ENCODE measurements at regions not wholly inside any gene's neighbourhood (a gene's known extent, or its start where the extent isn't known, plus 50 kb on each side); places are given as distances from the start of the nearest gene placed in this dataset.

DNA sequence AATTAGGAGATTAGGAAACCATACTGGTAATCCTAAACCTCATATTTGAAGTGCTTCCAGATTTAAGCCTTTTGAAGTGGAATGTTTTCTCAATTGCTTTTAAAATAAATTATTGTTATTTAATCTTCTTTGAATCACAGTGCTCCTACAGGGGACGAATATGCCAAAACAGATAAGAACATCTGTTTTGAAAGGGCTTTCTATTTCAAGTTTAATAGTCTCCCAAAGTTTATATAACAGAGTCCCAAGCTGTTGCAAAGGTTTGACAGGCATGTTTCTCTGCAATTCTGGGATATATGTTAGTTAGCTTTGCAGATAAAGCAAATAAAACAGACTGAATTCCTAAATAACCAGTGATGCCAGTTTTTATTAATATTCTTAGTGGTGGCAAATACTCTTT is 803.7 kb downstream of the TLE4 start:
- no peak overlapping the region for H3K4me3 ChIP-seq (ENCODE audit: low read depth, low read length)
- TF ChIP-seq, protein P1, sequence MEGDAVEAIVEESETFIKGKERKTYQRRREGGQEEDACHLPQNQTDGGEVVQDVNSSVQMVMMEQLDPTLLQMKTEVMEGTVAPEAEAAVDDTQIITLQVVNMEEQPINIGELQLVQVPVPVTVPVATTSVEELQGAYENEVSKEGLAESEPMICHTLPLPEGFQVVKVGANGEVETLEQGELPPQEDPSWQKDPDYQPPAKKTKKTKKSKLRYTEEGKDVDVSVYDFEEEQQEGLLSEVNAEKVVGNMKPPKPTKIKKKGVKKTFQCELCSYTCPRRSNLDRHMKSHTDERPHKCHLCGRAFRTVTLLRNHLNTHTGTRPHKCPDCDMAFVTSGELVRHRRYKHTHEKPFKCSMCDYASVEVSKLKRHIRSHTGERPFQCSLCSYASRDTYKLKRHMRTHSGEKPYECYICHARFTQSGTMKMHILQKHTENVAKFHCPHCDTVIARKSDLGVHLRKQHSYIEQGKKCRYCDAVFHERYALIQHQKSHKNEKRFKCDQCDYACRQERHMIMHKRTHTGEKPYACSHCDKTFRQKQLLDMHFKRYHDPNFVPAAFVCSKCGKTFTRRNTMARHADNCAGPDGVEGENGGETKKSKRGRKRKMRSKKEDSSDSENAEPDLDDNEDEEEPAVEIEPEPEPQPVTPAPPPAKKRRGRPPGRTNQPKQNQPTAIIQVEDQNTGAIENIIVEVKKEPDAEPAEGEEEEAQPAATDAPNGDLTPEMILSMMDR (IDR thresholded peaks at IDR 0.05; ENCODE audit: control insufficient read depth, extremely low read depth, insufficient read depth): no peak

DNA sequence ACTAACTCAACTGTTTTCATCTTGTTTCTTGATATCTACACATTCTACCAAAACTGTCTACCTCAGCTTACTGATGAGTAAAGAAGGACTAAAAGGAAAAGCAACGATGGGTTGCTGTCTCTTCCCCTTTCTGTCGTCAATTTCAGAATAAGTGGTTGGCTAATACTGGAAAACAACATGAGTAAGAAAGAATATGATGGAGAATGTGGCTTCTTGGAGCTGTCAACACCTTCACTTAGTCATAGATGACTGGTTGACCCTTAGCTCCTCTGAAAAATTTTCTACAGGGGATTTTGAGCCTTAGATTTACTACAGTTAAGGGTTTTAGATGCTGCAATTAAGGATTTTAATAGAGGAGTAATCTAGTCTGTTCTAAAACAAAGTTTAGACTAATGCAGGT is 797.9 kb downstream of the TLE4 start:
- TF ChIP-seq, protein P1 (IDR thresholded peaks at IDR 0.05; ENCODE audit: control insufficient read depth, extremely low read depth, insufficient read depth): no peak
- no peak for DNase-seq (ENCODE audit: low read depth)
- no peak overlapping the region for H3K4me3 ChIP-seq (ENCODE audit: low read depth, low read length)

More for the DNA sequence above, 803.7 kb downstream of the TLE4 start:
- DNase-seq (ENCODE audit: low read depth): peak; percentile 58

GRCh38 chr9:80366626-80367025 is 794.9 kb downstream of the TLE4 start:
- H3K4me3 ChIP-seq (ENCODE audit: low read depth, low read length): no peak overlapping the region
- TF ChIP-seq, protein P1 (IDR thresholded peaks at IDR 0.05; ENCODE audit: control insufficient read depth, extremely low read depth, insufficient read depth): no peak
- DNase-seq (ENCODE audit: low read depth): no peak

GRCh38 chr9:80359941-80360881 is 788.4 kb downstream of the TLE4 start:
- DNase-seq (ENCODE audit: low read depth): no peak
- no peak overlapping the region for H3K4me3 ChIP-seq (ENCODE audit: low read depth, low read length)
- TF ChIP-seq, protein P1 (IDR thresholded peaks at IDR 0.05; ENCODE audit: control insufficient read depth, extremely low read depth, insufficient read depth): no peak

- no peak for DNase-seq (ENCODE audit: low read depth)
- TF ChIP-seq, protein P1 (IDR thresholded peaks at IDR 0.05; ENCODE audit: control insufficient read depth, extremely low read depth, insufficient read depth): no peak
- no peak overlapping the region for H3K4me3 ChIP-seq (ENCODE audit: low read depth, low read length)
These were observed 787.5 kb downstream of the TLE4 start for GRCh38 chr9:80359291-80359690.

DNA sequence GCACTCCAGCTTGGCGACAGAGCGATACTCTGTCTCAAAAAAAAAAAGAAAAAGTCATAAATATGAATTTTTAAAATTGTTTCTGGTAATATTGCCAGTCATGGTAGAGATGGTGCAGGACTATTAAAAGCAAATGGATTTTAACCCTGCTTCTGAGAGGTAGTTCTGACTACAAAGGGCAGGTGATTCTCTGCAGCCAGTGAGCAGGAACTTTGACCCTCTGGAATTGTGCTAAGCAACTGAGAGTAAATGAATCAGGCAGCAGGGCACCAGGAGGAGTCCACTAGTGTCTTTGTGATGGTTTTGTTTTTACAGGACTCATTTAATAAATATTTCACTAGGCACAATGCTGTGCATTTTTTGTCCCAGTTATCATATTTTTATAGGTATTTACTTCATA is 781.2 kb downstream of the TLE4 start:
- TF ChIP-seq, protein P1 (IDR thresholded peaks at IDR 0.05; ENCODE audit: control insufficient read depth, extremely low read depth, insufficient read depth): no peak

More for the DNA sequence above, 781.2 kb downstream of the TLE4 start:
- DNase-seq (ENCODE audit: low read depth): no peak
- no peak overlapping the region for H3K4me3 ChIP-seq (ENCODE audit: low read depth, low read length)
